ENCODE measurements at regions not wholly inside any gene's neighbourhood (a gene's known extent, or its start where the extent isn't known, plus 50 kb on each side); places are given as distances from the start of the nearest gene placed in this dataset.

- no peak overlapping the region for H3K4me3 ChIP-seq (ENCODE audit: low read depth, poor library complexity, severe bottlenecking)
- DNase-seq (ENCODE audit: low spot score in 2 of 2), result no peak
Observed at GRCh38 chr12:124627956-124628355, 60.5 kb upstream of the NCOR2 start.

GRCh38 chr12:124626971-124627411 is 59.6 kb upstream of the NCOR2 start:
- WGBS, 2 donors, result 54 to 56% methylated on average over 5 of the region's 5 CpGs
- TF ChIP-seq CTCF (IDR thresholded peaks at IDR 0.05) (no peak), POLR2A (IDR thresholded peaks at IDR 0.05) (no peak)
- DNase-seq (ENCODE audit: low spot score in 2 of 2), result peak in 1 of 2 donors; percentile 61
- intact Hi-C loops (cut with DNase I; ENCODE audit: low total_unique reads), result no loop called here
- H3K4me3 ChIP-seq (ENCODE audit: low read depth, poor library complexity, severe bottlenecking), result no peak overlapping the region

More at GRCh38 chr12:124627956-124628355, 60.5 kb upstream of the NCOR2 start:
- WGBS, 2 donors, result 82 to 86% methylated on average over 3 of the region's 3 CpGs
- intact Hi-C loops (cut with DNase I; ENCODE audit: low total_unique reads), result no loop called here
- TF ChIP-seq POLR2A (IDR thresholded peaks at IDR 0.05) (no peak), CTCF (IDR thresholded peaks at IDR 0.05) (no peak)

- WGBS, 2 donors, result 22 to 32% methylated on average over 15 of the region's 15 CpGs
- DNase-seq (ENCODE audit: low spot score in 2 of 2), result peak; percentile 90 to 98
- no peak overlapping the region for H3K4me3 ChIP-seq (ENCODE audit: low read depth, poor library complexity, severe bottlenecking)
- no peak for TF ChIP-seq CTCF (IDR thresholded peaks at IDR 0.05)
- TF ChIP-seq POLR2A (IDR thresholded peaks at IDR 0.05), result no peak
- intact Hi-C loops (cut with DNase I; ENCODE audit: low total_unique reads), result no loop called here
Observed at GRCh38 chr12:124625867-124626675, 58.7 kb upstream of the NCOR2 start.

- no peak for DNase-seq (ENCODE audit: low spot score in 2 of 2)
- TF ChIP-seq CTCF (IDR thresholded peaks at IDR 0.05), result no peak
- no peak for TF ChIP-seq POLR2A (IDR thresholded peaks at IDR 0.05)
- intact Hi-C loops (cut with DNase I; ENCODE audit: low total_unique reads), result no loop called here
- WGBS, 2 donors, result 77 to 97% methylated on average over 7 to 10 of the region's 10 CpGs
- no peak overlapping the region for H3K4me3 ChIP-seq (ENCODE audit: low read depth, poor library complexity, severe bottlenecking)
Observed at GRCh38 chr12:124624823-124625222, 57.4 kb upstream of the NCOR2 start.

- WGBS, 2 donors, result 93 to 94% methylated on average over 13 to 14 of the region's 14 CpGs
- no peak overlapping the region for H3K4me3 ChIP-seq (ENCODE audit: low read depth, poor library complexity, severe bottlenecking)
- intact Hi-C loops (cut with DNase I; ENCODE audit: low total_unique reads), result no loop called here
- DNase-seq (ENCODE audit: low spot score in 2 of 2), result no peak
- TF ChIP-seq POLR2A (IDR thresholded peaks at IDR 0.05) (no peak), CTCF (IDR thresholded peaks at IDR 0.05) (no peak)
Observed at GRCh38 chr12:124623344-124624035, 56.1 kb upstream of the NCOR2 start.

All from lower leg skin (tissue), 4 donors.